ENCODE measurements at regions not wholly inside any gene's neighbourhood (a gene's known extent, or its start where the extent isn't known, plus 50 kb on each side); places are given as distances from the start of the nearest gene placed in this dataset.

DNA sequence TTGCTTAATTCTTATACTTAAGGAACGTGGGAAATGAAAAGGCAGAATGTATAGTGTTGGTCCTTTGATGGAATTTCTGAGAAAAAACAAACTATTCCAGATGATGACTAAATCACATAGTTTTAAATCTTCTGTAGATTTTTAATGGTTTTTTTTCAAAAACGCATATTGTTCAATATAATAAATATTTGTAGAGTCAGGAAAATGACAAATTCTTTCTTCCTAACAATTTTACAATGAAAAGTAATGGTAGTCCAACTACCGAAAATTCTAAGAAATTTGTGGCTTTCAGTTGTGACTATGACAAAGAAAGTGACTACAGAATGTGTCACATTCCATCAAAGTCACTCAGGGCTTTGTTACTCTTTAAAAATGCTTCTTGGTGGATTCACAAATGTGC, 164.8 kb upstream of the PITX2 start:
- DNase-seq (ENCODE audit: low read depth): no peak
- no peak for TF ChIP-seq CTCF (conservative IDR thresholded peaks at IDR 0.05; ENCODE audit: low read depth, low read length)
- H3K4me3 ChIP-seq (ENCODE audit: low read depth, low read length): no peak overlapping the region

DNA sequence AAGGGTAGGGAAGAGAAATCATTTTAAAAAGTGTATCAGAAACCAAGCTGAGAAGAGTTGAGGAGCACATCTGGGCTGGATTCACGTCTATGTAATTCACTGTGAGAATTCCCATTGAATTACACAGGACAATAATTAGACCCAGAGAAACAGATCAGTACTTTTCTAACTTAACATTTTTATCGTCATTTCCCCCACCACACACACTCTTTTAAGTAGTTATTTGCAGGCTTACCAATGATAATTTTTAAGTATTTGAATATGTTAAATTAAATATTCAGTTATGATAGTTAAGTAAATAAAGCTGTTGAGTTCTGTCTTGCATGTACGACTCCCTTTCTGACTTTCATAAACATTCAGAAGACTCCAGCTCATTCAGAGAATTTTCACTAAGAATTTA, 165.4 kb upstream of the PITX2 start:
- TF ChIP-seq CTCF (conservative IDR thresholded peaks at IDR 0.05; ENCODE audit: low read depth, low read length): no peak
- H3K4me3 ChIP-seq (ENCODE audit: low read depth, low read length): no peak overlapping the region
- no peak for DNase-seq (ENCODE audit: low read depth)

GRCh38 chr4:110792036-110792435, 169.2 kb upstream of the PITX2 start:
- H3K4me3 ChIP-seq (ENCODE audit: low read depth, low read length): no peak overlapping the region
- no peak for TF ChIP-seq CTCF (conservative IDR thresholded peaks at IDR 0.05; ENCODE audit: low read depth, low read length)
- DNase-seq (ENCODE audit: low read depth): no peak

DNA sequence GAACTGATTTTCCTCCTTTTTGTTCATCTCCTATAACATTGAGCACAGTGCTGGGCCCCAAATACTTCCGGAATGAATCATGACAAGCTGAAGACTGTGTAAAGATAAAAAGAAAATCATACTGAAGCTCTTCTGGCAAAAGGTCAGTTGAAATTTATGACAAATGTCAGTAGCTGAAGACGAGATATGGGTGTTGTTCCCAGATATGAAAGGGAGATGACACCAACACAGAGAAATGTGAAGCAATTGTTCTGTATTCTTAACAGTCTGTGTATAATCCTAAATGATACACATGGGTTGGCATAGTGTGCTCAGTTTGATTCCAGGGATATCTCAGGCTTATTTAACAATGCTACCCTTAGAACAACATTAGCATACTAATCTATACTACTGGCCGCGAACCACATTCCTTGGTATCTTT, 170.5 kb upstream of the PITX2 start:
- no peak overlapping the region for H3K4me3 ChIP-seq (ENCODE audit: low read depth, low read length)
- no peak for TF ChIP-seq CTCF (conservative IDR thresholded peaks at IDR 0.05; ENCODE audit: low read depth, low read length)
- DNase-seq (ENCODE audit: low read depth): no peak

- no peak overlapping the region for H3K4me3 ChIP-seq (ENCODE audit: low read depth, low read length)
- TF ChIP-seq CTCF (conservative IDR thresholded peaks at IDR 0.05; ENCODE audit: low read depth, low read length): no peak
- no peak for DNase-seq (ENCODE audit: low read depth)
Observed at GRCh38 chr4:110793890-110794554, 171.1 kb upstream of the PITX2 start.

DNA sequence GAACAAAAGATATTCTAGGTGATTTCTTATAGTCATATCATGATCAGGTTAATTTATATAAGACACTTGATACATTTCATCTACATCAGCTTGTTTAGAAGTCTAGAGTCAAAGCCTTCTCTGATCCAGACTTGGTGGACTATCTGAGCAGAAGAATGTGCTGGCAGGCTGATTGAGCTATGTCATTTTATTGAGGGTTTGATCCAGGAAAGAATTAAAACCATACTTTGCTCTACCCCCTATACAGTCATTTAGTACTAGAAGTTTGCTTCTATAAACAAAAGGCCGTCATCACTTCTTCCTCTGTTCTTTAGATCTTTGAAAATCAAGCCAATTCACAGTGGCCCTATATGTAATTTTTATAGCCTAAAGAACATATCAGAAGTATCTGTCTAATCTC, 173.1 kb upstream of the PITX2 start:
- H3K4me3 ChIP-seq (ENCODE audit: low read depth, low read length): no peak overlapping the region
- TF ChIP-seq CTCF (conservative IDR thresholded peaks at IDR 0.05; ENCODE audit: low read depth, low read length): no peak
- DNase-seq (ENCODE audit: low read depth): no peak

DNA sequence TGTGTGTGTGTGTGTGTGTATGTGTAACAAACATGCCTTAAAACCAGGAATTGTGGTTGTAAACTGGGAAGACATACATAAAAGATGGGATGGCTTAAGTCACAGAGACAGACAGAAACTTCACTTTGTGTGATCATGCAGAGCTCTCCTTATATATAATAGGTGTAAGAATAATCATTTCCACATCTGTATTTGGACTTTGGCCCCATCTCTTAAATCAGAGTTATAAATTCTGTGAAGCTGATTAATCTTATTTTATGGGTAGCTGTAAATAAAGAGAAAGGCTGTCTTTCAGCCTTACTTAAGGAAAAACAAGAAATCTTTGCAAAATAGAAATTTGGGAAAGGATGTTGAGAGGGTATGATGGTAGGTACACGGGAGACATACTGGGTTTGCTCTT, 174.6 kb upstream of the PITX2 start:
- no peak for TF ChIP-seq CTCF (conservative IDR thresholded peaks at IDR 0.05; ENCODE audit: low read depth, low read length)
- H3K4me3 ChIP-seq (ENCODE audit: low read depth, low read length): no peak overlapping the region
- DNase-seq (ENCODE audit: low read depth): no peak
